Heart left ventricle (tissue), 16 donors: ENCODE measurements at regions not wholly inside any gene's neighbourhood (a gene's known extent, or its start where the extent isn't known, plus 50 kb on each side); places are given as distances from the start of the nearest gene placed in this dataset.

Experiments used
- ATAC-seq, 4 donors: fragments of 200-7000 bp; cut with Tn5 transposase; one replicate each; pipeline ENCODE4 v1.9.1; 2020 to 2022; ENCODE audit warnings: moderate library complexity in 4 of 4, mild to moderate bottlenecking in 3 of 4, moderate number of reproducible peaks in 1 of 4
- DNase-seq, 5 donors: peaks; one replicate each; pipeline ENCODE4 v3.0.0-alpha.2; 2020
- H3K27ac ChIP-seq, 12 donors: fragments of 200-600 bp; sonication (generic) in 4 of 12; one replicate each; pipeline versions ENCODE4 v1.5.0 to v1.8.0; 2016 to 2022; ENCODE audit warnings: mild to moderate bottlenecking in 2 of 12
- H3K27me3 ChIP-seq, 9 donors: fragments of 200-600 bp; sonication (generic) in 2 of 9; one replicate each; pipeline versions ENCODE4 v1.5.1 to v1.8.0; 2016 to 2022; ENCODE audit warnings: mild to moderate bottlenecking in 3 of 9
- H3K36me3 ChIP-seq, 9 donors: fragments of 200-600 bp; sonication (generic) in 2 of 9; one replicate each; pipeline versions ENCODE4 v1.5.0 to v1.8.0; 2018 to 2022; ENCODE audit warnings: mild to moderate bottlenecking in 2 of 9
- H3K4me1 ChIP-seq, 12 donors: fragments of 200-600 bp; sonication (generic) in 4 of 12; one replicate each; pipeline versions ENCODE4 v1.5.0 to v1.8.0; 2016 to 2022; ENCODE audit warnings: mild to moderate bottlenecking in 3 of 12
- H3K4me3 ChIP-seq, 12 donors: fragments of 200-600 bp; sonication (generic) in 4 of 12; one replicate each; pipeline versions ENCODE4 v1.5.0 to v1.8.0; 2017 to 2022; ENCODE audit warnings: mild to moderate bottlenecking in 9 of 12, moderate library complexity in 4 of 12
- H3K9me3 ChIP-seq, 12 donors: fragments of 200-600 bp; sonication (generic) in 4 of 12; one replicate each; pipeline versions ENCODE4 v1.5.0 to v1.8.0; 2016 to 2022; ENCODE audit warnings: mild to moderate bottlenecking in 1 of 12
- POLR2A ChIP-seq, 2 donors: fragments of 450-650 bp; IDR thresholded peaks; one replicate each; pipeline ENCODE4 v1.6.1; 2017; ENCODE audit warnings: antibody characterized with exemption in 2 of 2, mild to moderate bottlenecking in 2 of 2, moderate library complexity in 2 of 2
- WGBS, 4 donors: extraction: QIAGEN DNeasy Blood & Tissue Kit in 2 of 4; methylation state at CpG; one replicate each; pipeline versions ENCODE4 v1.1.5 to v1.1.7; 2013 to 2018; 5-methylcytosine and 5-hydroxymethylcytosine counted together
- intact Hi-C, 10 donors: fragments of 100-400 bp; cut with DNase I; formaldehyde crosslinking; loops; one replicate each; pipeline versions ENCODE4 v1.11.1 to v1.14.2; 2022
- TF ChIP-seq, protein P1 (sequence below), 12 donors: fragments of 200-600 bp; sonication (generic) in 4 of 12; IDR thresholded peaks; one replicate each; pipeline versions ENCODE4 v1.5.0 to v1.8.0; 2018 to 2022; ENCODE audit warnings: antibody characterized with exemption in 12 of 12, mild to moderate bottlenecking in 5 of 12
- donor health status: ischemic (EF 13 %, LVEDD 7.1; RV severe dilation, severe dysfunction).
- donor health status: healthy with polysubstance abuse.
- donor health status: DM: no; HTN: yes; CAD: no.
- donor health status: DM: no; HTN: no; CAD: no.
- donor health status: ischemic (EF 25% LVEDD 6.9; RV normal size, moderate dysfunction).
- donor health status: ischemic (EF 25% LVEDD 5.7; RV mildly dilated, moderate dysfunction).
- donor health status: healthy.
- donor health status: DM: yes; HTN: yes; CAD: no.
- donor health status: ischemic (EF 35%, LVEDD 5.7; RV mildly dilated, moderate dysfunction).
- donor health status: nonischemic (EF 11% LVEDD 7.7; RV severe dilation, severe dysfunction).
- donor health status: DM: yes; HTN: yes; CAD: no.
- donor health status: PGD.
- donor health status: ischemic (EF 29% LVEDD 5.4; RV normal size, mild dysfunction).
- donor health status: nonischemic (EF 23%, LVEDD 6.1; RV moderate dilation, normal function).

DNA sequence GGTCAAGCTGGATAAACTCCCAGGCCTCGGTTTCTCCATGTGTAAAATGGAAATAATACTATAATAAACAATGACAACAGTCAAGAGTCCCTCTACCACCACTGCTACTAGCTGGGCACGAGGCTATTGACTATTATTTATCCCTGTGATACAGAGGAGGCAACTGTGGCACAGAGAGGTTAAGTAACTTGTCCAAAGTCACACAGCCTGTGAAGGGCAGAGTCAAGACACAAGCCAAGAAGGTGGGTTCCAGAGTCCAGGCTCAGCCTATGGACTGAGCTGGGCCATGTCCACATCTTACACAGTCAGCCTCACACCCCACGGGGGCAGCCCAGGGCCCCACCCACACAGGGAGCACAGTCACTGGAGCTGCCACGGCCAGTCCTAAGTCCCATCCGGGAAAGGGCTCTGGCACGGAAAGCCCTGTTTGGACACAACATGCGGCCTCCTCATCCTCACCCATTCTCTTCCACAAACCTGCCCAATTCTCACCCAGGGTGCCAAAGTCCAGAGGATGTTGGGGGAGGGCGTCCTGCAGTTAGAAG lies 384.0 kb downstream of the SHANK2 start:
- no peaks in the 10 kb centered on the region for H3K36me3 ChIP-seq
- H3K4me3 ChIP-seq = no peak overlapping the region
- H3K9me3 ChIP-seq = no peaks in the 10 kb centered on the region
- no peak overlapping the region for H3K27ac ChIP-seq
- H3K27me3 ChIP-seq = peaks cover 0 to 30% (median 2%) of the 10 kb centered on the region in 9 donors
- DNase-seq = no peak
- intact Hi-C loops = no loop called here
- H3K4me1 ChIP-seq = no peaks in the 10 kb centered on the region
- ATAC-seq = no peak
- TF ChIP-seq, protein P1, sequence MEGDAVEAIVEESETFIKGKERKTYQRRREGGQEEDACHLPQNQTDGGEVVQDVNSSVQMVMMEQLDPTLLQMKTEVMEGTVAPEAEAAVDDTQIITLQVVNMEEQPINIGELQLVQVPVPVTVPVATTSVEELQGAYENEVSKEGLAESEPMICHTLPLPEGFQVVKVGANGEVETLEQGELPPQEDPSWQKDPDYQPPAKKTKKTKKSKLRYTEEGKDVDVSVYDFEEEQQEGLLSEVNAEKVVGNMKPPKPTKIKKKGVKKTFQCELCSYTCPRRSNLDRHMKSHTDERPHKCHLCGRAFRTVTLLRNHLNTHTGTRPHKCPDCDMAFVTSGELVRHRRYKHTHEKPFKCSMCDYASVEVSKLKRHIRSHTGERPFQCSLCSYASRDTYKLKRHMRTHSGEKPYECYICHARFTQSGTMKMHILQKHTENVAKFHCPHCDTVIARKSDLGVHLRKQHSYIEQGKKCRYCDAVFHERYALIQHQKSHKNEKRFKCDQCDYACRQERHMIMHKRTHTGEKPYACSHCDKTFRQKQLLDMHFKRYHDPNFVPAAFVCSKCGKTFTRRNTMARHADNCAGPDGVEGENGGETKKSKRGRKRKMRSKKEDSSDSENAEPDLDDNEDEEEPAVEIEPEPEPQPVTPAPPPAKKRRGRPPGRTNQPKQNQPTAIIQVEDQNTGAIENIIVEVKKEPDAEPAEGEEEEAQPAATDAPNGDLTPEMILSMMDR (IDR thresholded peaks at IDR 0.05) = no peak
- no peak for TF ChIP-seq POLR2A (IDR thresholded peaks at IDR 0.05)
- WGBS, 4 donors = 67 to 80% (median 79%) methylated on average over 5 to 8 of the region's 8 CpGs

DNA sequence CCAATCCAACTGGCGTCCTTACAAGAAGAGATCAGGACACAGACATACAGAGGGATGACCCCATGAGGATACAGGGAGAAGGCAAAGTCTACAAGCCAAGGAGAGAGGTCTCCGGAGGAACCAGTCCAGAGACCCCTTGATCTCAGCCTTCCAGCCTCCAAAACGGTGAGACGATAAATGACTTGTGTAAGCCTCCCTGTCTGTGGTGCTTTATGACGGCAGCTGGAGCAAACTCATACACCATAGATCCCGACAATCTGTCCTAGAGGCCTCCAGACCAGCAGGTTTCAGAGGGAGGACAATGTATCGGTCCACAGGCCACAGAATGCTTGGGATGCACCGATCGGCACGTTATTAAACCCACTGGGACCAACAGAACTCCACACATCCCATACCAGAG lies 383.3 kb downstream of the SHANK2 start:
- no peak for ATAC-seq
- no peaks in the 10 kb centered on the region for H3K4me1 ChIP-seq
- intact Hi-C loops = no loop called here
- DNase-seq = no peak
- 80 to 85% (median 85%) methylated on average over 8 to 10 of the region's 10 CpGs for WGBS, 4 donors
- TF ChIP-seq, protein P1 (IDR thresholded peaks at IDR 0.05) = no peak
- no peak for TF ChIP-seq POLR2A (IDR thresholded peaks at IDR 0.05)
- H3K9me3 ChIP-seq = no peaks in the 10 kb centered on the region
- H3K36me3 ChIP-seq = no peaks in the 10 kb centered on the region
- H3K27ac ChIP-seq = no peak overlapping the region
- no peak overlapping the region for H3K4me3 ChIP-seq
- peaks cover 0 to 30% (median 2%) of the 10 kb centered on the region in 9 donors for H3K27me3 ChIP-seq

DNA sequence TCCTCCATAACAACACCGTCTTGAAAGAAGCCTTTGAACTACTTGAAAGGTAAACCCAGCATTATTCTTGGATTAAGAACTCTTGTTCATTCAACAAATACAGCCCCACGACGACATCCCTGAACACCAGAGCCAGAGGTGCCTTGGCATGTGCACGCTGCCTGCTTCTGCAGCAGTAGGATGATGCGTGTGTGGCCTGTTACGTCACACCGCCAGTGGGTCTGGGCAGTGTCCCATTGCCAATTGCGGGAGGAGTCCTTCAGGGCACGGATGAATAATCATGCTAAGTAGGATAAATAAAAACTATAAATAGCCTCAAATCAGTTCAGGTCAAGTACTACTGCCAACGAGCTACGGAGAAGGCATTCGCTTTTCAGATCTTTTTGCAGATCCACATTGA lies 380.5 kb downstream of the SHANK2 start:
- no peaks in the 10 kb centered on the region for H3K9me3 ChIP-seq
- TF ChIP-seq, protein P1 (IDR thresholded peaks at IDR 0.05) = no peak
- no peak for TF ChIP-seq POLR2A (IDR thresholded peaks at IDR 0.05)
- H3K4me1 ChIP-seq = no peaks in the 10 kb centered on the region
- H3K4me3 ChIP-seq = no peak overlapping the region
- H3K27me3 ChIP-seq = peaks cover 0 to 30% (median 2%) of the 10 kb centered on the region in 9 donors
- H3K36me3 ChIP-seq = no peaks in the 10 kb centered on the region
- WGBS, 4 donors = 63 to 74% (median 71%) methylated on average over 12 of the region's 12 CpGs
- intact Hi-C loops = no loop called here
- no peak overlapping the region for H3K27ac ChIP-seq
- no peak for DNase-seq
- ATAC-seq = peak in 1 of 4 donors; percentile 18

DNA sequence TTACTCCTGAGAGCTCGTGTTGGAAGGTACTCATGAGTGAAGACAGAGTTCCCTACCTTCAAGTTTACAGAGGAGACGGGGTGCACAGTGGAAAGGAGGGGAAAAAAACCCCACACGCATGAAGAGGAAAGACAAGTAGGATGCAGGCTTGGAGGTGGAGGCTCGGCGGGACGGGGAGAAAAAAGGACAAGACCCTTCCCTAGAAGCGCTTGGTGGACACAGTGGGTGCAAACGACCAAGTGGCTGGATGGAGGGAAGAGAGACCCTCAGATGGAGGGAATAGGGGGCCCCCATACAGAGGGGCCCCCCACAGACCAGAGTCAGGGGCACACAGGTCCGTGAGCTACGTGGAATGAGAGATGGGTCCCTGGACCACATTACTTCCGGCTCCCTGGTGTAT lies 380.1 kb downstream of the SHANK2 start:
- Histone ChIP-seq H3K4me1 (no peaks in the 10 kb centered on the region), H3K36me3 (no peaks in the 10 kb centered on the region), H3K27me3 (peaks cover 0 to 30% (median 0%) of the 10 kb centered on the region in 9 donors), H3K9me3 (no peaks in the 10 kb centered on the region), H3K4me3 (no peak overlapping the region), H3K27ac (no peak overlapping the region)
- DNase-seq (no peak), ATAC-seq (no peak)
- TF ChIP-seq POLR2A (IDR thresholded peaks at IDR 0.05) = no peak
- TF ChIP-seq, protein P1 (IDR thresholded peaks at IDR 0.05) = no peak
- WGBS, 4 donors = 76 to 85% (median 82%) methylated on average over 11 of the region's 11 CpGs
- intact Hi-C loops = no loop called here
